Heart left ventricle (tissue), 16 donors: ENCODE measurements at regions not wholly inside any gene's neighbourhood (a gene's known extent, or its start where the extent isn't known, plus 50 kb on each side); places are given as distances from the start of the nearest gene placed in this dataset.

Experiments
- ATAC-seq, 4 donors: fragments of 200-7000 bp; cut with Tn5 transposase; one replicate each; pipeline ENCODE4 v1.9.1; 2020 to 2022; ENCODE audit warnings: moderate library complexity in 4 of 4, mild to moderate bottlenecking in 3 of 4, moderate number of reproducible peaks in 1 of 4
- DNase-seq, 5 donors: peaks; one replicate each; pipeline ENCODE4 v3.0.0-alpha.2; 2020
- H3K27ac ChIP-seq, 12 donors: fragments of 200-600 bp; sonication (generic) in 4 of 12; one replicate each; pipeline versions ENCODE4 v1.5.0 to v1.8.0; 2016 to 2022; ENCODE audit warnings: mild to moderate bottlenecking in 2 of 12
- H3K27me3 ChIP-seq, 9 donors: fragments of 200-600 bp; sonication (generic) in 2 of 9; one replicate each; pipeline versions ENCODE4 v1.5.1 to v1.8.0; 2016 to 2022; ENCODE audit warnings: mild to moderate bottlenecking in 3 of 9
- H3K36me3 ChIP-seq, 9 donors: fragments of 200-600 bp; sonication (generic) in 2 of 9; one replicate each; pipeline versions ENCODE4 v1.5.0 to v1.8.0; 2018 to 2022; ENCODE audit warnings: mild to moderate bottlenecking in 2 of 9
- H3K4me1 ChIP-seq, 12 donors: fragments of 200-600 bp; sonication (generic) in 4 of 12; one replicate each; pipeline versions ENCODE4 v1.5.0 to v1.8.0; 2016 to 2022; ENCODE audit warnings: mild to moderate bottlenecking in 3 of 12
- H3K4me3 ChIP-seq, 12 donors: fragments of 200-600 bp; sonication (generic) in 4 of 12; one replicate each; pipeline versions ENCODE4 v1.5.0 to v1.8.0; 2017 to 2022; ENCODE audit warnings: mild to moderate bottlenecking in 9 of 12, moderate library complexity in 4 of 12
- H3K9me3 ChIP-seq, 12 donors: fragments of 200-600 bp; sonication (generic) in 4 of 12; one replicate each; pipeline versions ENCODE4 v1.5.0 to v1.8.0; 2016 to 2022; ENCODE audit warnings: mild to moderate bottlenecking in 1 of 12
- POLR2A ChIP-seq, 2 donors: fragments of 450-650 bp; IDR thresholded peaks; one replicate each; pipeline ENCODE4 v1.6.1; 2017; ENCODE audit warnings: antibody characterized with exemption in 2 of 2, mild to moderate bottlenecking in 2 of 2, moderate library complexity in 2 of 2
- WGBS, 4 donors: extraction: QIAGEN DNeasy Blood & Tissue Kit in 2 of 4; methylation state at CpG; one replicate each; pipeline versions ENCODE4 v1.1.5 to v1.1.7; 2013 to 2018; 5-methylcytosine and 5-hydroxymethylcytosine counted together
- intact Hi-C, 10 donors: fragments of 100-400 bp; cut with DNase I; formaldehyde crosslinking; loops; one replicate each; pipeline versions ENCODE4 v1.11.1 to v1.14.2; 2022
- TF ChIP-seq, protein P1 (sequence below), 12 donors: fragments of 200-600 bp; sonication (generic) in 4 of 12; IDR thresholded peaks; one replicate each; pipeline versions ENCODE4 v1.5.0 to v1.8.0; 2018 to 2022; ENCODE audit warnings: antibody characterized with exemption in 12 of 12, mild to moderate bottlenecking in 5 of 12
- donor health status: ischemic (EF 13 %, LVEDD 7.1; RV severe dilation, severe dysfunction).
- donor health status: healthy with polysubstance abuse.
- donor health status: DM: no; HTN: yes; CAD: no.
- donor health status: DM: no; HTN: no; CAD: no.
- donor health status: ischemic (EF 25% LVEDD 6.9; RV normal size, moderate dysfunction).
- donor health status: ischemic (EF 25% LVEDD 5.7; RV mildly dilated, moderate dysfunction).
- donor health status: healthy.
- donor health status: DM: yes; HTN: yes; CAD: no.
- donor health status: ischemic (EF 35%, LVEDD 5.7; RV mildly dilated, moderate dysfunction).
- donor health status: nonischemic (EF 11% LVEDD 7.7; RV severe dilation, severe dysfunction).
- donor health status: DM: yes; HTN: yes; CAD: no.
- donor health status: PGD.
- donor health status: ischemic (EF 29% LVEDD 5.4; RV normal size, mild dysfunction).
- donor health status: nonischemic (EF 23%, LVEDD 6.1; RV moderate dilation, normal function).

- intact Hi-C loops: no loop called here
- WGBS, 4 donors: 32 to 44% (median 40%) methylated on average over 4 of the region's 4 CpGs
- no peak overlapping the region for H3K27ac ChIP-seq
- ATAC-seq (peak in 3 of 4 donors; percentile 56 to 83 (median 79)), DNase-seq (peak in 2 of 5 donors; percentile 45 to 47)
- H3K27me3 ChIP-seq: no peaks in the 10 kb centered on the region
- no peaks in the 10 kb centered on the region for H3K9me3 ChIP-seq
- H3K36me3 ChIP-seq: no peaks in the 10 kb centered on the region
- H3K4me1 ChIP-seq: peaks cover 0 to 3% (median 0%) of the 10 kb centered on the region in 12 donors
- H3K4me3 ChIP-seq: no peak overlapping the region
- TF ChIP-seq, protein P1, sequence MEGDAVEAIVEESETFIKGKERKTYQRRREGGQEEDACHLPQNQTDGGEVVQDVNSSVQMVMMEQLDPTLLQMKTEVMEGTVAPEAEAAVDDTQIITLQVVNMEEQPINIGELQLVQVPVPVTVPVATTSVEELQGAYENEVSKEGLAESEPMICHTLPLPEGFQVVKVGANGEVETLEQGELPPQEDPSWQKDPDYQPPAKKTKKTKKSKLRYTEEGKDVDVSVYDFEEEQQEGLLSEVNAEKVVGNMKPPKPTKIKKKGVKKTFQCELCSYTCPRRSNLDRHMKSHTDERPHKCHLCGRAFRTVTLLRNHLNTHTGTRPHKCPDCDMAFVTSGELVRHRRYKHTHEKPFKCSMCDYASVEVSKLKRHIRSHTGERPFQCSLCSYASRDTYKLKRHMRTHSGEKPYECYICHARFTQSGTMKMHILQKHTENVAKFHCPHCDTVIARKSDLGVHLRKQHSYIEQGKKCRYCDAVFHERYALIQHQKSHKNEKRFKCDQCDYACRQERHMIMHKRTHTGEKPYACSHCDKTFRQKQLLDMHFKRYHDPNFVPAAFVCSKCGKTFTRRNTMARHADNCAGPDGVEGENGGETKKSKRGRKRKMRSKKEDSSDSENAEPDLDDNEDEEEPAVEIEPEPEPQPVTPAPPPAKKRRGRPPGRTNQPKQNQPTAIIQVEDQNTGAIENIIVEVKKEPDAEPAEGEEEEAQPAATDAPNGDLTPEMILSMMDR (IDR thresholded peaks at IDR 0.05): no peak
- TF ChIP-seq POLR2A (IDR thresholded peaks at IDR 0.05): no peak
These were observed 141.1 kb upstream of the KIT start for GRCh38 chr4:54516556-54517215.

GRCh38 chr4:54517781-54518444 lies 139.8 kb upstream of the KIT start:
- Histone ChIP-seq H3K4me3 (no peak overlapping the region), H3K27ac (no peak overlapping the region), H3K27me3 (no peaks in the 10 kb centered on the region), H3K4me1 (peaks cover 0 to 3% (median 0%) of the 10 kb centered on the region in 12 donors), H3K36me3 (no peaks in the 10 kb centered on the region), H3K9me3 (peaks cover 0 to 6% (median 0%) of the 10 kb centered on the region in 12 donors)
- intact Hi-C loops: no loop called here
- no peak for ATAC-seq
- 89 to 92% (median 90%) methylated on average over 3 of the region's 3 CpGs for WGBS, 4 donors
- TF ChIP-seq, protein P1 (IDR thresholded peaks at IDR 0.05): no peak
- TF ChIP-seq POLR2A (IDR thresholded peaks at IDR 0.05): no peak
- DNase-seq: no peak

DNA sequence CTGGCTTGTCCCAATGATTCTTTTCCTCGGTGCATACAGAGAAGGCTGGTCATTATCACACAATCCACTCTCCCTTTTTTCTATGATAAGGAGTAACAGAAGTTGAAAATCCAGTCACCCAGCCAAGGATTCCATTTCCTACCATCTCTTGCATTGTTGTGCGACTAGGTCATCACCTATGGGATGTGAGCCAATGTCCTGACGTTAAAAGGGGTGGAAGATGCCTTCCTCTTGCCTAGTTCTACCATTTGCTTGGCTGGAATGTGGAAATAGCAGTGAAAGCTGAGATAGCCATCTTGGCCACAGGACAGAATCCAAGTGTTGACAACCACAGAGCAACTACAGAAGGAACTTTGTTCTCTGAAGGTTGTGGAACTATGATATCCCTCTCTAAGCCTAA lies 132.2 kb upstream of the KIT start:
- no peak for TF ChIP-seq POLR2A (IDR thresholded peaks at IDR 0.05)
- TF ChIP-seq, protein P1 (IDR thresholded peaks at IDR 0.05): no peak
- WGBS, 4 donors: 27 to 37% (median 32%) methylated on average over 3 of the region's 3 CpGs
- Histone ChIP-seq H3K9me3 (peaks cover 0 to 6% (median 0%) of the 10 kb centered on the region in 12 donors), H3K36me3 (no peaks in the 10 kb centered on the region), H3K27ac (no peak overlapping the region), H3K4me3 (no peak overlapping the region), H3K27me3 (peaks cover 0 to 5% (median 0%) of the 10 kb centered on the region in 9 donors), H3K4me1 (no peaks in the 10 kb centered on the region)
- intact Hi-C loops: no loop called here
- ATAC-seq (no peak), DNase-seq (no peak)

DNA sequence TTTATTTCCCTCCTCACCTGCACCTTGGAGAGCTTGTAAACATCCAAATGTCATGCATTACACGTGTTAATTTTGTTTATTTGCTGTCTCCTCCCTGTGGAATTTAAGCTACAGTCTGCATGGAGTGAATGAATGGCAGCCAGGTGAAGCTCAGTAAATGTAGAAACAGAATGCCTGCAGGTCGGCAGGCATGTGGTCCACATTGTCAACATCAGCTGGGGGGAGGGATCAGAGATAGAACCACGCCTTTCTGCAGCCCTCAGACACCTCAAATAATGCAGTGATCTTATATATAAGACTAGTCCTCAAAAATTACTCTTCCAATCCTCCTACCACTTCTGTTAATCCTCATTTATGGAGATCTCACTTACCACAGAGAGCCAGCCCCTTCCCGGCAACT lies 131.2 kb upstream of the KIT start:
- Histone ChIP-seq H3K4me1 (no peaks in the 10 kb centered on the region), H3K36me3 (no peaks in the 10 kb centered on the region), H3K9me3 (peaks cover 0 to 6% (median 0%) of the 10 kb centered on the region in 12 donors), H3K27me3 (peaks cover 0 to 5% (median 0%) of the 10 kb centered on the region in 9 donors), H3K27ac (no peak overlapping the region), H3K4me3 (no peak overlapping the region)
- WGBS, 4 donors: 69 to 79% (median 73%) methylated on average over 4 of the region's 4 CpGs
- no peak for ATAC-seq
- TF ChIP-seq POLR2A (IDR thresholded peaks at IDR 0.05): no peak
- intact Hi-C loops: no loop called here
- DNase-seq: no peak
